DMS53 treated with DMSO at 0.1 percent for 48 hours (cell line): ENCODE measurements at regions not wholly inside any gene's neighbourhood (a gene's known extent, or its start where the extent isn't known, plus 50 kb on each side); places are given as distances from the start of the nearest gene placed in this dataset.
"Not testable (repeated sequence)": the region's sequence is repeated elsewhere in the genome, so short reads cannot be mapped to it uniquely, and the experiment has no call there.

Experiments
- DNase-seq: peaks from one replicate; lab custom pipeline; 2025; ENCODE audit not compliant: unreplicated experiment; lab: John Stamatoyannopoulos, UW

- no peak for DNase-seq
These were observed 102.6 kb downstream of the PLG start for GRCh38 chr6:160804639-160805038.

GRCh38 chr6:160808263-160808662 lies 106.2 kb downstream of the PLG start:
- DNase-seq, result no peak

GRCh38 chr6:160810238-160810637 lies 108.2 kb downstream of the PLG start:
- DNase-seq, result peak; percentile 74

- DNase-seq, result no peak
These were observed 110.1 kb downstream of the PLG start for GRCh38 chr6:160812097-160812496.

GRCh38 chr6:160818934-160819333 lies 116.9 kb downstream of the PLG start:
- DNase-seq, result no peak

GRCh38 chr6:160820661-160821060 lies 118.6 kb downstream of the PLG start:
- DNase-seq, result not testable (repeated sequence)

- DNase-seq, result no peak
These were observed 129.7 kb downstream of the PLG start for GRCh38 chr6:160831739-160832138.

- DNase-seq, result no peak
These were observed 130.4 kb downstream of the PLG start for GRCh38 chr6:160832422-160832821.

GRCh38 chr6:160837146-160837545 lies 135.1 kb downstream of the PLG start:
- DNase-seq, result no peak

- DNase-seq, result no peak
These were observed 140.5 kb upstream of the MAP3K4 start for GRCh38 chr6:160851031-160851430.

GRCh38 chr6:160853946-160854345 lies 137.6 kb upstream of the MAP3K4 start:
- DNase-seq, result no peak

- no peak for DNase-seq
These were observed 132.7 kb upstream of the MAP3K4 start for GRCh38 chr6:160858886-160859285.

- DNase-seq, result no peak
These were observed 131.7 kb upstream of the MAP3K4 start for GRCh38 chr6:160859822-160860221.

GRCh38 chr6:160861824-160862223 lies 129.7 kb upstream of the MAP3K4 start:
- DNase-seq, result no peak

- DNase-seq, result no peak
These were observed 127.8 kb upstream of the MAP3K4 start for GRCh38 chr6:160863782-160864181.

GRCh38 chr6:160871320-160871719 lies 120.2 kb upstream of the MAP3K4 start:
- DNase-seq, result no peak

GRCh38 chr6:160881148-160881808 lies 110.3 kb upstream of the MAP3K4 start:
- no peak for DNase-seq

- no peak for DNase-seq
These were observed 109.6 kb upstream of the MAP3K4 start for GRCh38 chr6:160882006-160882405.

- DNase-seq, result no peak
These were observed 108.7 kb upstream of the MAP3K4 start for GRCh38 chr6:160882791-160883279.

- DNase-seq, result no peak
These were observed 108.0 kb upstream of the MAP3K4 start for GRCh38 chr6:160883560-160883959.

- no peak for DNase-seq
These were observed 107.6 kb upstream of the MAP3K4 start for GRCh38 chr6:160883999-160884398.

GRCh38 chr6:160889148-160889547 lies 102.4 kb upstream of the MAP3K4 start:
- DNase-seq, result not testable (repeated sequence)

GRCh38 chr6:160891690-160892089 lies 99.9 kb upstream of the MAP3K4 start:
- DNase-seq, result no peak
